ENCODE measurements at regions not wholly inside any gene's neighbourhood (a gene's known extent, or its start where the extent isn't known, plus 50 kb on each side); places are given as distances from the start of the nearest gene placed in this dataset.

- TF ChIP-seq CTCF (IDR thresholded peaks at IDR 0.05) (no peak), POLR2AphosphoS5 (IDR thresholded peaks at IDR 0.05) (no peak), POLR2A (IDR thresholded peaks at IDR 0.05) (no peak)
These were observed 1832.8 kb upstream of the MIR17HG start for GRCh38 chr13:89514534-89515312.

All from gastroesophageal sphincter (tissue), 3 donors.